Sigmoid colon (tissue), 6 donors: ENCODE measurements at regions not wholly inside any gene's neighbourhood (a gene's known extent, or its start where the extent isn't known, plus 50 kb on each side); places are given as distances from the start of the nearest gene placed in this dataset.

ENCODE experiments used
- DNase-seq: peaks from one replicate; pipeline ENCODE4 v3.0.0-alpha.2; 2019
- H3K27ac ChIP-seq, 4 donors: fragments of 200-600 bp; sonication (generic); one replicate each; pipeline ENCODE4 v1.5.1; 2016 to 2019; ENCODE audit warnings: mild to moderate bottlenecking in 1 of 4
- H3K27me3 ChIP-seq, 3 donors: fragments of 200-600 bp; sonication (generic); one replicate each; pipeline ENCODE4 v1.5.1; 2019; ENCODE audit warnings: mild to moderate bottlenecking in 1 of 3
- H3K36me3 ChIP-seq, 4 donors: fragments of 200-600 bp; sonication (generic); one replicate each; pipeline ENCODE4 v1.5.1; 2016 to 2019
- H3K4me1 ChIP-seq, 4 donors: fragments of 200-600 bp; sonication (generic); one replicate each; pipeline ENCODE4 v1.5.1; 2017 to 2019
- H3K4me3 ChIP-seq, 4 donors: fragments of 200-600 bp; sonication (generic); one replicate each; pipeline ENCODE4 v1.5.1; 2017 to 2019; ENCODE audit warnings: mild to moderate bottlenecking in 2 of 4, moderate library complexity in 1 of 4
- H3K9me3 ChIP-seq, 4 donors: fragments of 200-600 bp in 3 of 4; sonication (generic) in 3 of 4; one replicate each; pipeline versions ENCODE4 v1.5.1 to v1.6.1; 2013 to 2019
- EP300 ChIP-seq, 4 donors: sonication (generic); formaldehyde crosslinking; IDR thresholded peaks; one replicate each; pipeline ENCODE4 v1.6.1; 2017; ENCODE audit warnings: antibody characterized with exemption in 4 of 4
- POLR2A ChIP-seq, 2 donors: fragments of 450-650 bp; IDR thresholded peaks; one replicate each; pipeline ENCODE4 v1.6.1; 2016; ENCODE audit warnings: antibody characterized with exemption in 2 of 2, mild to moderate bottlenecking in 2 of 2, moderate library complexity in 2 of 2
- POLR2AphosphoS5 ChIP-seq, 4 donors: sonication (generic); formaldehyde crosslinking; IDR thresholded peaks; one replicate each; pipeline ENCODE4 v1.6.1; 2017; ENCODE audit warnings: antibody characterized with exemption in 4 of 4
- WGBS, 2 donors: extraction: QIAGEN DNeasy Blood & Tissue Kit; methylation state at CpG; one replicate each; pipeline ENCODE4 v1.1.7; 2013; 5-methylcytosine and 5-hydroxymethylcytosine counted together
- intact Hi-C: fragments of 100-400 bp; cut with DNase I; formaldehyde crosslinking; loops from one replicate; pipeline ENCODE4 v1.15.1; 2023
- TF ChIP-seq, protein P1 (sequence below), 4 experiments: fragments of 450-650 bp in 3 of 4; fragments of 200-600 bp in 1 of 4; IDR thresholded peaks; one replicate each; pipeline ENCODE4 v1.5.1; 2016 to 2019; ENCODE audit warnings: antibody characterized with exemption in 4 of 4, mild to moderate bottlenecking in 3 of 4, moderate library complexity in 2 of 4
- donor health status: healthy with polysubstance abuse.
- donor health status: healthy.

DNA sequence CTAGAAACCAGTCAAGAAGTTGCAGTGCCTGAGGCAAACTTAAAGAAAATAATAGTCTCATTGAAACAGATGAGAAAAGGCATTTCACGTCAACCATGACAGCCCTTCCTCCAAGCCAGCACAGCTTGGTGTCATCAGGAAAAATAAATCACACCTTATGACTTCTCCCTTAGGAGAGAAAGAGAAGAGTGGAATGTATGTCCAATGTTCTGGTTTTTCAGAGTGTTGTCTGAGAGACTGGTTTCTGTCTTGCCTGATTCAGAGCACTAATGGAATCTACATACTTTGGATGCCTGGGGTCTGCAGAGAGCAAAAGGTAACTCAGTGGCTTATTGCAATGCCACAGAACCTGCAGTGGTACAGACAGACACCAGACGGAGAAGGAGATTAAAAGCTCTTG is 105.5 kb upstream of the PDE4D start:
- DNase-seq, result no peak
- H3K36me3 ChIP-seq, result no peaks in the 10 kb centered on the region
- H3K4me1 ChIP-seq, result peaks cover 0 to 5% (median 0%) of the 10 kb centered on the region in 4 donors
- intact Hi-C loops, result no loop called here
- peaks cover 0 to 9% (median 0%) of the 10 kb centered on the region in 4 donors for H3K9me3 ChIP-seq
- H3K27me3 ChIP-seq, result no peaks in the 10 kb centered on the region
- no peak for TF ChIP-seq POLR2A (IDR thresholded peaks at IDR 0.05)
- TF ChIP-seq EP300 (IDR thresholded peaks at IDR 0.05), result no peak
- no peak for TF ChIP-seq POLR2AphosphoS5 (IDR thresholded peaks at IDR 0.05)
- TF ChIP-seq, protein P1, sequence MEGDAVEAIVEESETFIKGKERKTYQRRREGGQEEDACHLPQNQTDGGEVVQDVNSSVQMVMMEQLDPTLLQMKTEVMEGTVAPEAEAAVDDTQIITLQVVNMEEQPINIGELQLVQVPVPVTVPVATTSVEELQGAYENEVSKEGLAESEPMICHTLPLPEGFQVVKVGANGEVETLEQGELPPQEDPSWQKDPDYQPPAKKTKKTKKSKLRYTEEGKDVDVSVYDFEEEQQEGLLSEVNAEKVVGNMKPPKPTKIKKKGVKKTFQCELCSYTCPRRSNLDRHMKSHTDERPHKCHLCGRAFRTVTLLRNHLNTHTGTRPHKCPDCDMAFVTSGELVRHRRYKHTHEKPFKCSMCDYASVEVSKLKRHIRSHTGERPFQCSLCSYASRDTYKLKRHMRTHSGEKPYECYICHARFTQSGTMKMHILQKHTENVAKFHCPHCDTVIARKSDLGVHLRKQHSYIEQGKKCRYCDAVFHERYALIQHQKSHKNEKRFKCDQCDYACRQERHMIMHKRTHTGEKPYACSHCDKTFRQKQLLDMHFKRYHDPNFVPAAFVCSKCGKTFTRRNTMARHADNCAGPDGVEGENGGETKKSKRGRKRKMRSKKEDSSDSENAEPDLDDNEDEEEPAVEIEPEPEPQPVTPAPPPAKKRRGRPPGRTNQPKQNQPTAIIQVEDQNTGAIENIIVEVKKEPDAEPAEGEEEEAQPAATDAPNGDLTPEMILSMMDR (IDR thresholded peaks at IDR 0.05), result no peak
- H3K27ac ChIP-seq, result no peak overlapping the region
- H3K4me3 ChIP-seq, result no peak overlapping the region
- WGBS, 2 donors, result 67 to 70% methylated on average over 2 of the region's 2 CpGs

DNA sequence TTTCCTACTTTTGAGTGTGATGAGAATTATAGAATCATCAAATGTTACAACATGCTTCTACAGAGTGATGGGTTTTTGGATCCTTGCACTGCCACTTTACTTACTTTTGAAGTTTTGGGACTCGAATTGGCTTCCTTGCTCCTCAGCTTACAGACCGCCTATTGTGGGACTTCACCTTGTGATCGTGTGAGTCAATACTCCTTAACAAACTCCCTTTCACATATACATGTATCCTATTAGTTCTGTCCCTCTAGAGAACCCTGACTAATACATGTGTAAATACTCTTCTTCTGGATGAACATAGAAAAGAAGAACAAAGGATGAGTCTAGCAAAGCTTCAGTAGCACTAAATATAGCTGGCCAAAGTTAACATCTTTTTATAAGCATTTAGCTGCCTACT is 98.7 kb upstream of the PDE4D start:
- intact Hi-C loops, result no loop called here
- no peaks in the 10 kb centered on the region for H3K9me3 ChIP-seq
- no peak for DNase-seq
- no peak overlapping the region for H3K4me3 ChIP-seq
- H3K36me3 ChIP-seq, result no peaks in the 10 kb centered on the region
- no peaks in the 10 kb centered on the region for H3K4me1 ChIP-seq
- no peak overlapping the region for H3K27ac ChIP-seq
- 81 to 91% methylated on average over 3 of the region's 3 CpGs for whole genome bisulfite sequencing, 2 donors
- no peaks in the 10 kb centered on the region for H3K27me3 ChIP-seq
- TF ChIP-seq, protein P1 (IDR thresholded peaks at IDR 0.05), result no peak
- TF ChIP-seq POLR2AphosphoS5 (IDR thresholded peaks at IDR 0.05) (no peak), POLR2A (IDR thresholded peaks at IDR 0.05) (no peak), EP300 (IDR thresholded peaks at IDR 0.05) (no peak)

DNA sequence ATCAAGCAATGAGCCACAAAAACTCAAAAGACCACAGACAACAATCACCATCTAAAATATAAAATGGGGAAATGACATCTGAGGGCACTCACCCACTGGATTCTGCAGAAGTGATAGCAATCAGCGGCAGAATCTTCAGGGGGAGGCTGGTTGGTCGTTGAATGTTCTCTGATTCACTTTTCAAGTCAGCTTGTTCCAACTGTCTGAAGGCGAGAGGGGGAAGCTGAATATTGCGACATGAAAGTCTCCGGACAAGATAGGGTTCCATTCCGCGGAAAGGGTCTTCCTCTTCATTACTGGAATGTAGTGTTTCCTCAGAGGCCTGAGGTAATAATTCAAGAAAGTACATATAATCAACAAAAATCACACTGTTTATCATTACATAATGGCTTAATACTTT is 94.9 kb upstream of the PDE4D start:
- intact Hi-C loops, result no loop called here
- WGBS, 2 donors, result 87 to 90% methylated on average over 7 of the region's 7 CpGs
- TF ChIP-seq EP300 (IDR thresholded peaks at IDR 0.05), result no peak
- no peak for TF ChIP-seq POLR2AphosphoS5 (IDR thresholded peaks at IDR 0.05)
- TF ChIP-seq, protein P1 (IDR thresholded peaks at IDR 0.05), result no peak

DNA sequence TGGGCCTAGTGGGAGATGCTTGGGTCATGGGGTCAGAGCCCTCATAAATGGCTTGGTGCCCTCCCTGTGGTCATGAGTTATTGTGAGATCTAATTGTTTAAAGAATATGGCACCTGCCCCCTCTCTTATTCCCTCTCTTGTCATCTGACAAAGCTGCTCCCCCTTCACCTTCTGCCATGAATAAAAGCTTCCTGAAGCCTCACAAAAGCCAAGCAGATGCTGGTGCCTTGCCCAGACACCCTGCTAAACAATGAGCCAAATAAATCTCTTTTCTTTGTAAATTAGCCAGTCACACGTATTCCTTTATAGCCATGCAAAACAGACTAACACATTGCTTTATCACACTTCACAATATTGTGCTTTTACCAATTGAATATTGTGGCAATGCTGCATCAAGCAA is 82.8 kb upstream of the PDE4D start:
- WGBS, 2 donors, result 75 to 76% methylated on average over 1 of the region's 1 CpG

More for the DNA sequence above, 94.9 kb upstream of the PDE4D start:
- DNase-seq, result no peak
- Histone ChIP-seq H3K9me3 (no peaks in the 10 kb centered on the region), H3K4me3 (no peak overlapping the region), H3K4me1 (no peaks in the 10 kb centered on the region), H3K36me3 (no peaks in the 10 kb centered on the region), H3K27ac (no peak overlapping the region), H3K27me3 (no peaks in the 10 kb centered on the region)

DNA sequence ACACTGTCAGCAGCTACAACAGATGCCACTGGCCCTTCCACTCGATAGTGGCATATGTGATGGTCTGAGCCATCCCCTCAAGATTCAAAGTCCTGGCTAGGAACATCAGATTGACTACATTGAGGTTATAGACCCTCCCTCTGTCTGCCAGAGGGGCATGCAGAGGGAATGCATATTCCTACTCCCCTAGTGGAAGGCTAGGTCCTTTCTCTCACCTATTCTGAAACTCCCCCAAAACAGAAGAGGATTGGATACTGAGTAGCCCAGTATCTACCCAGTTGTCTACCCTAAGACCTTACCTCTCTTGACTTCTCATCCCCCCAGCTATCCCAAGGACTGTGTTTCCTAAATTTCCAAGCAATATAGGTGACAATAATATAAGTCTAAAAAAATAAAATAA is 78.5 kb upstream of the PDE4D start:
- H3K36me3 ChIP-seq, result no peaks in the 10 kb centered on the region
- WGBS, 2 donors, result 83 to 88% methylated on average over 1 of the region's 1 CpG
- intact Hi-C loops, result no loop called here
- no peaks in the 10 kb centered on the region for H3K4me1 ChIP-seq
- no peaks in the 10 kb centered on the region for H3K9me3 ChIP-seq
- DNase-seq, result no peak
- TF ChIP-seq POLR2AphosphoS5 (IDR thresholded peaks at IDR 0.05) (no peak), POLR2A (IDR thresholded peaks at IDR 0.05) (no peak), EP300 (IDR thresholded peaks at IDR 0.05) (no peak)
- TF ChIP-seq, protein P1 (IDR thresholded peaks at IDR 0.05), result no peak
- no peak overlapping the region for H3K27ac ChIP-seq
- H3K27me3 ChIP-seq, result no peaks in the 10 kb centered on the region
- no peak overlapping the region for H3K4me3 ChIP-seq

More for the DNA sequence above, 82.8 kb upstream of the PDE4D start:
- Histone ChIP-seq H3K27me3 (no peaks in the 10 kb centered on the region), H3K4me3 (no peak overlapping the region), H3K27ac (no peak overlapping the region), H3K9me3 (no peaks in the 10 kb centered on the region), H3K36me3 (no peaks in the 10 kb centered on the region), H3K4me1 (no peaks in the 10 kb centered on the region)
- no peak for DNase-seq
- intact Hi-C loops, result no loop called here
- TF ChIP-seq EP300 (IDR thresholded peaks at IDR 0.05), result no peak
- TF ChIP-seq, protein P1 (IDR thresholded peaks at IDR 0.05), result no peak
- no peak for TF ChIP-seq POLR2AphosphoS5 (IDR thresholded peaks at IDR 0.05)
- no peak for TF ChIP-seq POLR2A (IDR thresholded peaks at IDR 0.05)
